GM12878 (cell line): ENCODE measurements at regions not wholly inside any gene's neighbourhood (a gene's known extent, or its start where the extent isn't known, plus 50 kb on each side); places are given as distances from the start of the nearest gene placed in this dataset.

Experiments
- ATF2 ChIP-seq: IDR thresholded peaks from 2 replicates; pipeline ENCODE4 v1.6.1; 2012; ENCODE audit warnings: low read length, inconsistent platforms
- CUX1 ChIP-seq: IDR thresholded peaks from 2 replicates; pipeline ENCODE4 v1.6.1; 2012; ENCODE audit warnings: improper control_type of control experiment, low read depth, low read length; ENCODE audit not compliant: insufficient replicate concordance
- NRF1 ChIP-seq: conservative IDR thresholded peaks from 2 replicates; pipeline ENCODE4 v1.6.1; 2011; ENCODE audit warnings: mild to moderate bottlenecking, low read depth, low read length, improper control_type of control experiment
- ZNF592 ChIP-seq: fragments of 450-650 bp; IDR thresholded peaks from 2 replicates; pipeline ENCODE4 v1.6.1; 2017; ENCODE audit warnings: mild to moderate bottlenecking, moderate library complexity

GRCh38 chr1:224850446-224850845 is 79.0 kb upstream of the DNAH14 start (continued):
- no peak for TF ChIP-seq ZNF592
- TF ChIP-seq NRF1, result no peak
- TF ChIP-seq ATF2, result no peak
- no peak for TF ChIP-seq CUX1
